WTC11 (cell line): ENCODE measurements at regions not wholly inside any gene's neighbourhood (a gene's known extent, or its start where the extent isn't known, plus 50 kb on each side); places are given as distances from the start of the nearest gene placed in this dataset.

Source experiments
- ATAC-seq: fragments of 200-7000 bp; cut with Tn5 transposase; 2 replicates; pipeline ENCODE4 v1.10.0; 2021; ENCODE audit warnings: mild to moderate bottlenecking, moderate library complexity
- CTCF ChIA-PET: fragments of 300-600 bp; sonication (Branson Sonifier 250); formaldehyde crosslinking; loops from one replicate; lab custom pipeline; 2021; ENCODE audit warnings: antibody characterized with exemption; lab: Charles Lee
- POLR2A ChIA-PET: fragments of 350-600 bp; sonication (Branson Sonifier 250); formaldehyde crosslinking; loops from one replicate; lab custom pipeline; 2021; ENCODE audit warnings: antibody characterized with exemption; lab: Charles Lee
- DNase-seq: peaks from one replicate; pipeline ENCODE4 v3.0.0; 2021; ENCODE audit warnings: low spot score
- H3K27ac Mint-ChIP-seq: 2 replicates; pipeline ENCODE4 v1.8.0; 2021; ENCODE audit warnings: mixed read lengths
- H3K27me3 Mint-ChIP-seq: 2 replicates; pipeline ENCODE4 v1.8.0; 2021; ENCODE audit warnings: low read depth, mild to moderate bottlenecking, moderate library complexity, mixed read lengths
- H3K36me3 Mint-ChIP-seq: 2 replicates; pipeline ENCODE4 v1.8.0; 2021; ENCODE audit warnings: mixed read lengths
- H3K4me1 Mint-ChIP-seq: 2 replicates; pipeline ENCODE4 v1.8.0; 2022; ENCODE audit warnings: mixed read lengths
- H3K4me3 Mint-ChIP-seq: 2 replicates; pipeline ENCODE4 v1.8.0; 2021; ENCODE audit warnings: mild to moderate bottlenecking, moderate library complexity, mixed read lengths
- H3K9me3 Mint-ChIP-seq: 2 replicates; pipeline ENCODE4 v1.8.0; 2021; ENCODE audit warnings: mixed read lengths
- AR ChIP-seq: fragments of 250-450 bp; sonication (Bioruptor Pico); IDR thresholded peaks from 2 replicates; pipeline ENCODE4 v1.9.0; 2021; ENCODE audit warnings: mild to moderate bottlenecking
- CTCF ChIP-seq: fragments of 200-600 bp; IDR thresholded peaks from 2 replicates; pipeline ENCODE4 v1.8.0; 2022; ENCODE audit warnings: antibody characterized with exemption
- EMX1 ChIP-seq: fragments of 250-450 bp; sonication (Bioruptor Pico); IDR thresholded peaks from 2 replicates; pipeline ENCODE4 v1.8.0; 2021; ENCODE audit warnings: mild to moderate bottlenecking
- ETV6 ChIP-seq: sonication (generic); formaldehyde crosslinking; IDR thresholded peaks from 2 replicates; pipeline ENCODE4 v1.8.1; 2022; ENCODE audit warnings: mild to moderate bottlenecking, missing genetic modification reagents
- FOXJ3 ChIP-seq: sonication (generic); formaldehyde crosslinking; IDR thresholded peaks from 2 replicates; pipeline ENCODE4 v1.9.0; 2021; ENCODE audit warnings: missing genetic modification reagents, mild to moderate bottlenecking, borderline replicate concordance
- FOXP1 ChIP-seq: sonication (generic); formaldehyde crosslinking; IDR thresholded peaks from 2 replicates; pipeline ENCODE4 v1.8.0; 2022; ENCODE audit warnings: missing genetic modification reagents, mild to moderate bottlenecking, moderate library complexity, borderline replicate concordance
- FOXP4 ChIP-seq: sonication (generic); formaldehyde crosslinking; IDR thresholded peaks from 2 replicates; pipeline ENCODE4 v1.8.0; 2022; ENCODE audit warnings: mild to moderate bottlenecking, missing genetic modification reagents
- HMGA2 ChIP-seq: fragments of 250-450 bp; sonication (Bioruptor Pico); IDR thresholded peaks from 2 replicates; pipeline ENCODE4 v1.4.0; 2021; ENCODE audit warnings: mild to moderate bottlenecking, moderate library complexity
- JUN ChIP-seq: sonication (generic); formaldehyde crosslinking; IDR thresholded peaks from 2 replicates; pipeline ENCODE4 v1.8.0; 2023; ENCODE audit warnings: mild to moderate bottlenecking, missing genetic modification reagents
- NFE2L1 ChIP-seq: sonication (generic); formaldehyde crosslinking; IDR thresholded peaks from 2 replicates; pipeline ENCODE4 v1.8.1; 2023; ENCODE audit warnings: missing genetic modification reagents
- RELA ChIP-seq: sonication (generic); formaldehyde crosslinking; IDR thresholded peaks from 2 replicates; pipeline ENCODE4 v1.8.1; 2022; ENCODE audit warnings: missing genetic modification reagents, mild to moderate bottlenecking, borderline replicate concordance
- RORB ChIP-seq: fragments of 250-450 bp; sonication (Bioruptor Pico); IDR thresholded peaks from 2 replicates; pipeline ENCODE4 v1.9.0; 2021; ENCODE audit warnings: mild to moderate bottlenecking
- SMAD4 ChIP-seq: sonication (generic); formaldehyde crosslinking; IDR thresholded peaks from 2 replicates; pipeline ENCODE4 v1.8.0; 2022; ENCODE audit warnings: mild to moderate bottlenecking, missing genetic modification reagents
- TEAD1 ChIP-seq: sonication (generic); formaldehyde crosslinking; IDR thresholded peaks from 2 replicates; pipeline ENCODE4 v1.8.0; 2022; ENCODE audit warnings: mild to moderate bottlenecking, missing genetic modification reagents
- TP53 ChIP-seq: sonication (generic); formaldehyde crosslinking; IDR thresholded peaks from 2 replicates; pipeline ENCODE4 v1.8.1; 2023; ENCODE audit warnings: mild to moderate bottlenecking, missing genetic modification reagents
- ZNF138 ChIP-seq: sonication (generic); formaldehyde crosslinking; conservative IDR thresholded peaks from 2 replicates; pipeline ENCODE4 v1.8.1; 2022; ENCODE audit warnings: mild to moderate bottlenecking, moderate library complexity, missing genetic modification reagents
- ZNF232 ChIP-seq: sonication (generic); formaldehyde crosslinking; IDR thresholded peaks from 2 replicates; pipeline ENCODE4 v1.8.0; 2022; ENCODE audit warnings: mild to moderate bottlenecking, missing genetic modification reagents
- ZNF263 ChIP-seq: sonication (generic); formaldehyde crosslinking; IDR thresholded peaks from 2 replicates; pipeline ENCODE4 v1.8.1; 2022; ENCODE audit warnings: low read depth, mild to moderate bottlenecking, moderate library complexity, missing genetic modification reagents
- ZNF396 ChIP-seq: fragments of 250-450 bp; sonication (Bioruptor Pico); IDR thresholded peaks from 2 replicates; pipeline ENCODE4 v1.8.0; 2021; ENCODE audit warnings: mild to moderate bottlenecking, moderate library complexity, borderline replicate concordance
- TF ChIP-seq, protein P1 (sequence below): sonication (generic); formaldehyde crosslinking; conservative IDR thresholded peaks from 2 replicates; pipeline ENCODE4 v1.8.1; 2022; ENCODE audit warnings: mild to moderate bottlenecking, missing genetic modification reagents
- TF ChIP-seq, protein P2 (sequence below): sonication (generic); formaldehyde crosslinking; IDR thresholded peaks from 2 replicates; pipeline ENCODE4 v1.8.1; 2023; ENCODE audit warnings: mild to moderate bottlenecking, missing genetic modification reagents, moderate library complexity

DNA sequence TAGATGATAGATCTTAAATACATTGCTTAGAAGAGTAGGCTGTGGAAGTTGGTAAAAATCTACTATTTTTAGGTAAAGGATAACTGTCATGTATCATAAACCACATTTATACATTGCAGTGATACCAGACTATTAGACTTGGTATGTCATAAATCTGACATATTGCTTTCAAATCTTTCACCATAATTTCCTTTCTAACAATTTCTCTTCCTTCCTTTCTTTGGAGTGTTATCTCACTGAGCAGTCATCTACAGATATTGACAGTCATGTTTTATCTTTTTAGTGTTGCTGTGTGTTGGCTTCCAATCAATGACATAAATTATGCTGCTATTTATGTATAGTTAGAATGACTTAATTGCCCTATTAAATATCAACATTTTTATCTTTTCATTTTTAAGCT is 588.7 kb downstream of the TUSC7 start:
- no peak for ATAC-seq
- Mint-ChIP-seq H3K36me3 (no peaks in the 10 kb centered on the region), H3K27ac (no peak overlapping the region), H3K4me3 (no peak overlapping the region), H3K27me3 (no peaks in the 10 kb centered on the region), H3K4me1 (no peaks in the 10 kb centered on the region), H3K9me3 (no peaks in the 10 kb centered on the region)
- ChIA-PET POLR2A (no interaction called here), CTCF (no interaction called here)
- no peak for DNase-seq
- TF ChIP-seq RORB (CRISPR knock-in tag) = no peak
- TF ChIP-seq NFE2L1 = no peak
- no peak for TF ChIP-seq ZNF263 (CRISPR knock-in tag)
- TF ChIP-seq JUN (CRISPR knock-in tag) = no peak
- TF ChIP-seq FOXJ3 (CRISPR knock-in tag) = no peak
- TF ChIP-seq HMGA2 = no peak

DNA sequence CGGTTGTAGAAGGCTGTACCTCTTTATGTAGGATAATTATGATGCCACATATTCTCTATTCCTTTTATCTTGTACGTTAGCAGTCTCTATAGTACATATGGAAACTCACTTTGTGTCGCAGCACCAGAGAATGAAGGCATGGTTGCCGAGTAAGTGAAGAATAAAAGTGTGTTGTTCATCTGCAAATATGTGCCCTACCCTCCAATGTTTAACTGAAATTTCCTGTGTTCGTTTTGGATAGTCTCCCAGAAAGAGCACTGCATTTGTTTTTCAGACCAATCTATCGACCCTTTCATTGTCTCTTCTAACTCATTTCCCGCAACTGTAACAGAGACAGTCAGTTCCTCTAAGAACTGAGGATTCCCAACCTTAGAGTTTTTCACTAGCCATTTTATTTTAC is 592.8 kb downstream of the TUSC7 start:
- Mint-ChIP-seq H3K27ac (no peak overlapping the region), H3K4me3 (no peak overlapping the region), H3K4me1 (no peaks in the 10 kb centered on the region), H3K27me3 (no peaks in the 10 kb centered on the region), H3K9me3 (no peaks in the 10 kb centered on the region), H3K36me3 (no peaks in the 10 kb centered on the region)
- POLR2A ChIA-PET = no interaction called here
- ATAC-seq (no peak), DNase-seq (no peak)
- CTCF ChIA-PET = no interaction called here
- no peak for TF ChIP-seq ZNF396 (CRISPR knock-in tag)
- TF ChIP-seq EMX1 (CRISPR knock-in tag) = no peak
- TF ChIP-seq TEAD1 (CRISPR knock-in tag) = no peak
- TF ChIP-seq, protein P1, sequence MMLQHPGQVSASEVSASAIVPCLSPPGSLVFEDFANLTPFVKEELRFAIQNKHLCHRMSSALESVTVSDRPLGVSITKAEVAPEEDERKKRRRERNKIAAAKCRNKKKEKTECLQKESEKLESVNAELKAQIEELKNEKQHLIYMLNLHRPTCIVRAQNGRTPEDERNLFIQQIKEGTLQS = no peak
- no peak for TF ChIP-seq ZNF232
- TF ChIP-seq FOXP1 (CRISPR knock-in tag) = no peak
- no peak for TF ChIP-seq RORB (CRISPR knock-in tag)
- no peak for TF ChIP-seq FOXP4 (CRISPR knock-in tag)
- no peak for TF ChIP-seq SMAD4
- no peak for TF ChIP-seq RELA (CRISPR knock-in tag)
- no peak for TF ChIP-seq AR
- TF ChIP-seq TP53 (CRISPR knock-in tag) = no peak

GRCh38 chr3:117303443-117303842 is 593.9 kb downstream of the TUSC7 start:
- CTCF ChIA-PET = no interaction called here

More at GRCh38 chr3:117303443-117303842, 593.9 kb downstream of the TUSC7 start:
- no peak for ATAC-seq
- no peaks in the 10 kb centered on the region for H3K27me3 Mint-ChIP-seq
- H3K36me3 Mint-ChIP-seq = no peaks in the 10 kb centered on the region
- DNase-seq = no peak
- H3K4me1 Mint-ChIP-seq = no peaks in the 10 kb centered on the region
- H3K9me3 Mint-ChIP-seq = no peaks in the 10 kb centered on the region
- H3K27ac Mint-ChIP-seq = no peak overlapping the region
- no peak overlapping the region for H3K4me3 Mint-ChIP-seq
- POLR2A ChIA-PET = no interaction called here
- TF ChIP-seq, protein P2, sequence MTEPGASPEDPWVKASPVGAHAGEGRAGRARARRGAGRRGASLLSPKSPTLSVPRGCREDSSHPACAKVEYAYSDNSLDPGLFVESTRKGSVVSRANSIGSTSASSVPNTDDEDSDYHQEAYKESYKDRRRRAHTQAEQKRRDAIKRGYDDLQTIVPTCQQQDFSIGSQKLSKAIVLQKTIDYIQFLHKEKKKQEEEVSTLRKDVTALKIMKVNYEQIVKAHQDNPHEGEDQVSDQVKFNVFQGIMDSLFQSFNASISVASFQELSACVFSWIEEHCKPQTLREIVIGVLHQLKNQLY (CRISPR knock-in tag) = no peak
- TF ChIP-seq HMGA2 (no peak), CTCF (no peak), ETV6 (CRISPR knock-in tag) (no peak), ZNF138 (CRISPR knock-in tag) (no peak)
- TF ChIP-seq, all 79 proteins: peak for 0
